K562 (cell line): ENCODE measurements at regions not wholly inside any gene's neighbourhood (a gene's known extent, or its start where the extent isn't known, plus 50 kb on each side); places are given as distances from the start of the nearest gene placed in this dataset.

ENCODE experiments used
- ATAC-seq: fragments of 200-7000 bp; cut with Tn5 transposase; 3 replicates; pipeline ENCODE4 v1.9.1; 2020; ENCODE audit warnings: moderate library complexity
- BruUV-seq: library from RNA; stranded (reverse); fragments of 400-500 nt; replicated peaks from 2 replicates; lab custom pipeline; 2021; lab: Mats Ljungman, UMichigan
- CTCF ChIA-PET: fragments of 300-600 bp; formaldehyde crosslinking; extraction: SDS; loops from one replicate; lab custom pipeline; 2021; ENCODE audit warnings: low intra/inter-chr PET ratio; lab: Yijun Ruan, JAX
- POLR2A ChIA-PET: fragments of 300-600, 350-650 bp; sonication (Branson Sonifier 250); formaldehyde crosslinking; extraction: SDS; loops from one replicate; lab custom pipeline; 2021; ENCODE audit warnings: antibody characterized with exemption, inconsistent platforms; lab: Yijun Ruan, JAX
- DNase-seq, 4 experiments: peaks; one replicate each; pipeline versions ENCODE4 v3.0.0 to v3.0.0-alpha.2; 2011 to 2018; ENCODE audit warnings: low spot score in 3 of 4, mixed read lengths in 3 of 4; ENCODE audit errors: extremely low read depth in 1 of 4
- FAIRE-seq: peaks from 2 replicates; lab custom pipeline; 2011; peaks lifted over from hg19 to GRCh38; lab: Jason Lieb, UNC
- H2AFZ ChIP-seq: 2 replicates; pipeline ENCODE4 v1.6.0; 2011; ENCODE audit warnings: low read depth, low read length, control low read depth, inconsistent platforms
- H3K27ac ChIP-seq: fragments of 200-600 bp; 3 replicates; pipeline ENCODE4 v1.8.0; 2011; ENCODE audit warnings: low read depth, mild to moderate bottlenecking, control low read depth, inconsistent platforms, low read length, moderate library complexity, mixed read lengths; ENCODE audit errors: extremely low read depth
- H3K27me3 ChIP-seq, 2 experiments: fragments of 300-600 bp in 1 of 2; 2 replicates in 1 of 2; 3 replicates in 1 of 2; pipeline versions ENCODE4 v1.6.0 to v1.8.0; 2011; ENCODE audit warnings: inconsistent platforms in 2 of 2, low read length in 2 of 2, mild to moderate bottlenecking in 1 of 2, mixed read lengths in 1 of 2, moderate library complexity in 1 of 2; ENCODE audit not compliant: control insufficient read depth in 2 of 2, insufficient read depth in 2 of 2
- H3K36me3 ChIP-seq: fragments of 300-600 bp; 3 replicates; pipeline ENCODE4 v1.8.0; 2011; ENCODE audit warnings: mild to moderate bottlenecking, low read length, inconsistent platforms; ENCODE audit not compliant: control insufficient read depth, insufficient read depth
- H3K4me1 ChIP-seq, 2 experiments: fragments of 200-600 bp in 1 of 2; replicated peaks in 1 of 2; 2 replicates in 1 of 2; 3 replicates in 1 of 2; pipeline versions ENCODE4 v1.5.1 to v1.8.0; 2011; ENCODE audit warnings: inconsistent platforms in 2 of 2, low read length in 2 of 2, mild to moderate bottlenecking in 1 of 2, mixed read lengths in 1 of 2, moderate library complexity in 1 of 2; ENCODE audit not compliant: control insufficient read depth in 2 of 2, insufficient read depth in 2 of 2
- H3K4me2 ChIP-seq: 2 replicates; pipeline ENCODE4 v1.6.1; 2011; ENCODE audit warnings: low read length, control low read depth, inconsistent platforms, mixed read lengths; ENCODE audit not compliant: insufficient read depth
- H3K4me3 ChIP-seq: fragments of 200-600 bp; sonication (generic), shearing (Covaris generic); 2 replicates; pipeline ENCODE4 v1.5.1; 2016; ENCODE audit warnings: control low read depth, inconsistent platforms
- H3K79me2 ChIP-seq: fragments of 200-600 bp; 3 replicates; pipeline ENCODE4 v1.8.0; 2011; ENCODE audit warnings: low read length, inconsistent platforms; ENCODE audit not compliant: control insufficient read depth, insufficient read depth
- H3K9ac ChIP-seq, 2 experiments: 2 replicates each; pipeline versions ENCODE4 v1.6.0 to v1.6.1; 2011; ENCODE audit warnings: low read depth in 2 of 2, low read length in 2 of 2, control low read depth in 1 of 2, inconsistent platforms in 1 of 2, mild to moderate bottlenecking in 1 of 2, mixed read lengths in 1 of 2; ENCODE audit not compliant: insufficient read depth in 1 of 2
- H3K9me1 ChIP-seq: one replicate; pipeline ENCODE4 v1.6.0; 2011; ENCODE audit warnings: inconsistent platforms, mild to moderate bottlenecking, low read length, moderate library complexity; ENCODE audit not compliant: control insufficient read depth, insufficient read depth
- H3K9me3 ChIP-seq: replicated peaks from 2 replicates; pipeline ENCODE4 v1.5.1; 2011; ENCODE audit warnings: low read depth, low read length, inconsistent platforms; ENCODE audit not compliant: control insufficient read depth, insufficient read depth
- H4K20me1 ChIP-seq: replicated peaks from 2 replicates; pipeline ENCODE4 v1.6.1; 2011; ENCODE audit warnings: low read length, inconsistent platforms, mixed read lengths; ENCODE audit not compliant: control insufficient read depth, insufficient read depth
- FOXA3 ChIP-seq, 2 experiments: fragments of 450-650 bp in 1 of 2; sonication (generic) in 1 of 2; formaldehyde crosslinking; IDR thresholded peaks in 1 of 2; conservative IDR thresholded peaks in 1 of 2; 2 replicates each; pipeline versions ENCODE4 v1.4.0 to v1.8.0; 2020 to 2022; ENCODE audit warnings: mild to moderate bottlenecking in 2 of 2, missing genetic modification reagents in 1 of 2
- HDAC3 ChIP-seq: fragments of 450-650 bp; IDR thresholded peaks from 2 replicates; pipeline ENCODE4 v1.6.1; 2018; ENCODE audit warnings: borderline replicate concordance, mild to moderate bottlenecking, moderate library complexity; ENCODE audit not compliant: partially characterized antibody
- HNRNPUL1 ChIP-seq: fragments of 200-400 bp; formaldehyde crosslinking; IDR thresholded peaks from 2 replicates; pipeline ENCODE4 v1.6.1; 2017; ENCODE audit warnings: low read length
- KAT2B ChIP-seq: IDR thresholded peaks from one replicate; pipeline ENCODE4 v1.6.1; 2012; ENCODE audit warnings: low read depth, mild to moderate bottlenecking, control low read depth, inconsistent platforms, low read length, moderate library complexity
- KLF1 ChIP-seq: fragments of 450-650 bp; IDR thresholded peaks from 2 replicates; pipeline ENCODE4 v1.6.1; 2016; ENCODE audit warnings: missing genetic modification characterization, missing compliant biosample characterization
- LCOR ChIP-seq: sonication (generic); formaldehyde crosslinking; IDR thresholded peaks from 2 replicates; pipeline ENCODE4 v1.8.0; 2022; ENCODE audit warnings: mild to moderate bottlenecking, missing genetic modification reagents
- MAZ ChIP-seq, 2 experiments: fragments of 450-650 bp in 1 of 2; sonication (generic) in 1 of 2; formaldehyde crosslinking; IDR thresholded peaks in 1 of 2; conservative IDR thresholded peaks in 1 of 2; 2 replicates each; pipeline versions ENCODE4 v1.4.0 to v1.5.0; 2020; ENCODE audit warnings: mild to moderate bottlenecking in 1 of 2, missing genetic modification reagents in 1 of 2
- NEUROD1 ChIP-seq: fragments of 150-350 bp; IDR thresholded peaks from 2 replicates; pipeline ENCODE4 v1.6.1; 2014; ENCODE audit warnings: borderline replicate concordance, low read length, low read depth; ENCODE audit not compliant: partially characterized antibody
- NR3C1 ChIP-seq: sonication (generic); formaldehyde crosslinking; IDR thresholded peaks from 2 replicates; pipeline ENCODE4 v1.8.1; 2022; ENCODE audit warnings: missing genetic modification reagents
- XRCC5 ChIP-seq: fragments of 200-400 bp; formaldehyde crosslinking; IDR thresholded peaks from 2 replicates; pipeline ENCODE4 v1.6.1; 2017; ENCODE audit warnings: low read depth, mild to moderate bottlenecking, low read length
- ZBED1 ChIP-seq: IDR thresholded peaks from 2 replicates; pipeline ENCODE4 v1.6.1; 2014
- in situ Hi-C: fragments of 300-500 bp; cut with MboI; formaldehyde crosslinking; loops from 4 replicates; pipeline ENCODE4 v1.15.0; 2018; ENCODE audit warnings: inconsistent platforms, mixed read lengths
- intact Hi-C: fragments of 100-400 bp; cut with micrococcal nuclease; formaldehyde crosslinking; loops from 2 replicates; pipeline ENCODE4 v1.14.2; 2022
- TF ChIP-seq, protein P1 (sequence below): fragments of 150-350 bp; IDR thresholded peaks from 2 replicates; pipeline ENCODE4 v1.6.1; 2014; ENCODE audit warnings: low read depth, mild to moderate bottlenecking, low read length, borderline replicate concordance
- TF ChIP-seq, protein P2 (sequence below): fragments of 450-650 bp; IDR thresholded peaks from 2 replicates; pipeline ENCODE4 v1.6.1; 2016; ENCODE audit warnings: antibody characterized with exemption
- TF ChIP-seq, protein P3 (sequence below): fragments of 250-450 bp; sonication (Bioruptor Pico); IDR thresholded peaks from 2 replicates; pipeline ENCODE4 v1.9.0; 2021; ENCODE audit warnings: mild to moderate bottlenecking, inconsistent platforms
- TF ChIP-seq, protein P4 (sequence below): fragments of 250-450 bp; sonication (Bioruptor Pico); IDR thresholded peaks from 2 replicates; pipeline ENCODE4 v1.5.0; 2021

DNA sequence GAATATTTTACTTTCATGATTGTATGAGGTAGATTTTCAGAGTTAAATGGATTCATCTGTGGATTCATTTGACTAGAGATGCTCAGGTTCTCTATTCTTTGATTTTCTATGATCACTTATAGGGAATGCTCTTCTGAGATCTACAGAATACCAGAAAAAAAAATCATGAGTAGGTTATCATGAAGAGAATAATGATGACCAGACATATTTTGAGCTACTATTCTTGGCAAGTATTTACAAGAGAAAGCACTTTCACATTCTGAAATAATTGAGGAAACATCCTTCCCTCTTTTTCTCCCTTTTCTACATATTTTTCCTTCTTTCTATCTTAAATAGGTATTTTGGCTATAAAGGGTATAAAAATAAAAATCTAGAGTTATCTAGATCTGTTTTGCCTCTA, 543.0 kb upstream of the TUSC1 start:
- Histone ChIP-seq H3K9me1 (no peaks in the 10 kb centered on the region), H3K27ac (no peak overlapping the region), H3K4me2 (no peak overlapping the region), H2AFZ (no peak overlapping the region), H3K79me2 (no peaks in the 10 kb centered on the region), H3K36me3 (no peaks in the 10 kb centered on the region), H3K4me3 (no peak overlapping the region), H3K27me3 (no peaks in the 10 kb centered on the region), H4K20me1 (no peaks in the 10 kb centered on the region), H3K9ac (no peak overlapping the region), H3K4me1 (no peaks in the 10 kb centered on the region), H3K9me3 (no peaks in the 10 kb centered on the region)
- POLR2A ChIA-PET: no interaction called here
- DNase-seq (no peak), ATAC-seq (no peak), FAIRE-seq (no peak)
- in situ Hi-C loops (no loop called here), intact Hi-C loops (no loop called here)
- BruUV-seq: no TSS peak
- CTCF ChIA-PET: no interaction called here
- TF ChIP-seq MAZ (CRISPR knock-in tag; conservative IDR thresholded peaks at IDR 0.05 in 1 of 2, IDR thresholded peaks at IDR 0.05 in 1 of 2): no peak
- no peak for TF ChIP-seq XRCC5
- TF ChIP-seq, protein P1, sequence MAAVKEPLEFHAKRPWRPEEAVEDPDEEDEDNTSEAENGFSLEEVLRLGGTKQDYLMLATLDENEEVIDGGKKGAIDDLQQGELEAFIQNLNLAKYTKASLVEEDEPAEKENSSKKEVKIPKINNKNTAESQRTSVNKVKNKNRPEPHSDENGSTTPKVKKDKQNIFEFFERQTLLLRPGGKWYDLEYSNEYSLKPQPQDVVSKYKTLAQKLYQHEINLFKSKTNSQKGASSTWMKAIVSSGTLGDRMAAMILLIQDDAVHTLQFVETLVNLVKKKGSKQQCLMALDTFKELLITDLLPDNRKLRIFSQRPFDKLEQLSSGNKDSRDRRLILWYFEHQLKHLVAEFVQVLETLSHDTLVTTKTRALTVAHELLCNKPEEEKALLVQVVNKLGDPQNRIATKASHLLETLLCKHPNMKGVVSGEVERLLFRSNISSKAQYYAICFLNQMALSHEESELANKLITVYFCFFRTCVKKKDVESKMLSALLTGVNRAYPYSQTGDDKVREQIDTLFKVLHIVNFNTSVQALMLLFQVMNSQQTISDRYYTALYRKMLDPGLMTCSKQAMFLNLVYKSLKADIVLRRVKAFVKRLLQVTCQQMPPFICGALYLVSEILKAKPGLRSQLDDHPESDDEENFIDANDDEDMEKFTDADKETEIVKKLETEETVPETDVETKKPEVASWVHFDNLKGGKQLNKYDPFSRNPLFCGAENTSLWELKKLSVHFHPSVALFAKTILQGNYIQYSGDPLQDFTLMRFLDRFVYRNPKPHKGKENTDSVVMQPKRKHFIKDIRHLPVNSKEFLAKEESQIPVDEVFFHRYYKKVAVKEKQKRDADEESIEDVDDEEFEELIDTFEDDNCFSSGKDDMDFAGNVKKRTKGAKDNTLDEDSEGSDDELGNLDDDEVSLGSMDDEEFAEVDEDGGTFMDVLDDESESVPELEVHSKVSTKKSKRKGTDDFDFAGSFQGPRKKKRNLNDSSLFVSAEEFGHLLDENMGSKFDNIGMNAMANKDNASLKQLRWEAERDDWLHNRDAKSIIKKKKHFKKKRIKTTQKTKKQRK: no peak
- no peak for TF ChIP-seq HNRNPUL1
- no peak for TF ChIP-seq HDAC3
- TF ChIP-seq, protein P2, sequence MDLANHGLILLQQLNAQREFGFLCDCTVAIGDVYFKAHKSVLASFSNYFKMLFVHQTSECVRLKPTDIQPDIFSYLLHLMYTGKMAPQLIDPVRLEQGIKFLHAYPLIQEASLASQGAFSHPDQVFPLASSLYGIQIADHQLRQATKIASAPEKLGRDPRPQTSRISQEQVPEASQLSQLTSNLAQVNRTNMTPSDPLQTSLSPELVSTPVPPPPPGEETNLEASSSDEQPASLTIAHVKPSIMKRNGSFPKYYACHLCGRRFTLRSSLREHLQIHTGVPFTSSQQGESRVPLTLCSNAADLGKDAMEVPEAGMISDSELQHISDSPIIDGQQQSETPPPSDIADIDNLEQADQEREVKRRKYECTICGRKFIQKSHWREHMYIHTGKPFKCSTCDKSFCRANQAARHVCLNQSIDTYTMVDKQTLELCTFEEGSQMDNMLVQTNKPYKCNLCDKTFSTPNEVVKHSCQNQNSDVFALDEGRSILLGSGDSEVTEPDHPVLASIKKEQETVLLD: no peak
- TF ChIP-seq FOXA3 (CRISPR knock-in tag; conservative IDR thresholded peaks at IDR 0.05 in 1 of 2, IDR thresholded peaks at IDR 0.05 in 1 of 2): no peak
- TF ChIP-seq, protein P3, sequence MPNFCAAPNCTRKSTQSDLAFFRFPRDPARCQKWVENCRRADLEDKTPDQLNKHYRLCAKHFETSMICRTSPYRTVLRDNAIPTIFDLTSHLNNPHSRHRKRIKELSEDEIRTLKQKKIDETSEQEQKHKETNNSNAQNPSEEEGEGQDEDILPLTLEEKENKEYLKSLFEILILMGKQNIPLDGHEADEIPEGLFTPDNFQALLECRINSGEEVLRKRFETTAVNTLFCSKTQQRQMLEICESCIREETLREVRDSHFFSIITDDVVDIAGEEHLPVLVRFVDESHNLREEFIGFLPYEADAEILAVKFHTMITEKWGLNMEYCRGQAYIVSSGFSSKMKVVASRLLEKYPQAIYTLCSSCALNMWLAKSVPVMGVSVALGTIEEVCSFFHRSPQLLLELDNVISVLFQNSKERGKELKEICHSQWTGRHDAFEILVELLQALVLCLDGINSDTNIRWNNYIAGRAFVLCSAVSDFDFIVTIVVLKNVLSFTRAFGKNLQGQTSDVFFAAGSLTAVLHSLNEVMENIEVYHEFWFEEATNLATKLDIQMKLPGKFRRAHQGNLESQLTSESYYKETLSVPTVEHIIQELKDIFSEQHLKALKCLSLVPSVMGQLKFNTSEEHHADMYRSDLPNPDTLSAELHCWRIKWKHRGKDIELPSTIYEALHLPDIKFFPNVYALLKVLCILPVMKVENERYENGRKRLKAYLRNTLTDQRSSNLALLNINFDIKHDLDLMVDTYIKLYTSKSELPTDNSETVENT: no peak
- TF ChIP-seq NEUROD1: no peak
- TF ChIP-seq KLF1 (tag): no peak
- TF ChIP-seq KAT2B: no peak
- TF ChIP-seq NR3C1: no peak
- no peak for TF ChIP-seq ZBED1
- no peak for TF ChIP-seq LCOR (CRISPR knock-in tag)
- TF ChIP-seq, protein P4, sequence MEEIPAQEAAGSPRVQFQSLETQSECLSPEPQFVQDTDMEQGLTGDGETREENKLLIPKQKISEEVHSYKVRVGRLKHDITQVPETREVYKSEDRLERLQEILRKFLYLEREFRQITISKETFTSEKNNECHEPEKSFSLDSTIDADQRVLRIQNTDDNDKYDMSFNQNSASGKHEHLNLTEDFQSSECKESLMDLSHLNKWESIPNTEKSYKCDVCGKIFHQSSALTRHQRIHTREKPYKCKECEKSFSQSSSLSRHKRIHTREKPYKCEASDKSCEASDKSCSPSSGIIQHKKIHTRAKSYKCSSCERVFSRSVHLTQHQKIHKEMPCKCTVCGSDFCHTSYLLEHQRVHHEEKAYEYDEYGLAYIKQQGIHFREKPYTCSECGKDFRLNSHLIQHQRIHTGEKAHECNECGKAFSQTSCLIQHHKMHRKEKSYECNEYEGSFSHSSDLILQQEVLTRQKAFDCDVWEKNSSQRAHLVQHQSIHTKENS (CRISPR knock-in tag): no peak
